ENCODE measurements at regions not wholly inside any gene's neighbourhood (a gene's known extent, or its start where the extent isn't known, plus 50 kb on each side); places are given as distances from the start of the nearest gene placed in this dataset.

- H3K27ac ChIP-seq (ENCODE audit: low read depth in 1 of 2, low read length in 2 of 2), result no peak overlapping the region
- no peak for TF ChIP-seq RAD21 (IDR thresholded peaks at IDR 0.05)
- TF ChIP-seq NR2F2 (IDR thresholded peaks at IDR 0.05), result no peak
- no peak for TF ChIP-seq SP1 (IDR thresholded peaks at IDR 0.05)
- no peak for TF ChIP-seq GABPA (IDR thresholded peaks at IDR 0.05 in 1 of 2, conservative IDR thresholded peaks at IDR 0.05 in 1 of 2)
- TF ChIP-seq JUND (IDR thresholded peaks at IDR 0.05), result no peak
- no peak for TF ChIP-seq HNF4A (conservative IDR thresholded peaks at IDR 0.05)
- TF ChIP-seq ATF3 (IDR thresholded peaks at IDR 0.05), result no peak
- no peak for TF ChIP-seq FOXA2 (IDR thresholded peaks at IDR 0.05)
- TF ChIP-seq YY1 (IDR thresholded peaks at IDR 0.05), result no peak
- no peak for TF ChIP-seq TAF1 (conservative IDR thresholded peaks at IDR 0.05)
- no peak for TF ChIP-seq HNF4G (IDR thresholded peaks at IDR 0.05)
- no peak for TF ChIP-seq MAX (IDR thresholded peaks at IDR 0.05)
- no peak for TF ChIP-seq ZBTB33 (IDR thresholded peaks at IDR 0.05)
- TF ChIP-seq REST (IDR thresholded peaks at IDR 0.05), result no peak
- no peak for TF ChIP-seq FOXA1 (IDR thresholded peaks at IDR 0.05)
- TF ChIP-seq EGR1 (IDR thresholded peaks at IDR 0.05; ENCODE audit: low read depth in 2 of 2), result no peak
- no peaks in the 10 kb centered on the region for H3K36me3 ChIP-seq (ENCODE audit: control insufficient read depth in 4 of 4, insufficient read depth in 3 of 4, low read depth in 1 of 4, low read length in 3 of 4)
- DNase-seq (ENCODE audit: low spot score), result no peak
- H3K4me3 ChIP-seq (ENCODE audit: low read depth in 1 of 3, low read length in 3 of 3), result no peak overlapping the region
- no peaks in the 10 kb centered on the region for H3K4me1 ChIP-seq (ENCODE audit: control insufficient read depth in 4 of 4, insufficient read depth in 4 of 4, low read length in 3 of 4)
- no peaks in the 10 kb centered on the region for H3K9me3 ChIP-seq (ENCODE audit: control insufficient read depth in 4 of 4, low read length in 3 of 4)
- no peaks in the 10 kb centered on the region for H3K27me3 ChIP-seq (ENCODE audit: control insufficient read depth in 4 of 4, insufficient read depth in 4 of 4, low read length in 3 of 4)
- no peak overlapping the region for H3K9ac ChIP-seq (ENCODE audit: low read depth in 1 of 2, low read length in 2 of 2)
Observed at GRCh38 chr18:38397094-38397493, 831.5 kb upstream of the CELF4 start.

- Histone ChIP-seq H3K27me3 (ENCODE audit: control insufficient read depth in 4 of 4, insufficient read depth in 4 of 4, low read length in 3 of 4) (no peaks in the 10 kb centered on the region), H3K4me1 (ENCODE audit: control insufficient read depth in 4 of 4, insufficient read depth in 4 of 4, low read length in 3 of 4) (no peaks in the 10 kb centered on the region), H3K9me3 (ENCODE audit: control insufficient read depth in 4 of 4, low read length in 3 of 4) (no peaks in the 10 kb centered on the region), H3K9ac (ENCODE audit: low read depth in 1 of 2, low read length in 2 of 2) (no peak overlapping the region), H3K27ac (ENCODE audit: low read depth in 1 of 2, low read length in 2 of 2) (no peak overlapping the region), H3K4me3 (ENCODE audit: low read depth in 1 of 3, low read length in 3 of 3) (no peak overlapping the region), H3K36me3 (ENCODE audit: control insufficient read depth in 4 of 4, insufficient read depth in 3 of 4, low read depth in 1 of 4, low read length in 3 of 4) (no peaks in the 10 kb centered on the region)
- TF ChIP-seq FOXA2 (IDR thresholded peaks at IDR 0.05), result no peak
- WGBS, result 32% methylated on average over 1 of the region's 1 CpG
- no peak for DNase-seq (ENCODE audit: low spot score)
Observed at GRCh38 chr18:38386146-38386545, 820.5 kb upstream of the CELF4 start.

All from liver (tissue), 7 donors.